PC-3 (cell line): ENCODE measurements at regions not wholly inside any gene's neighbourhood (a gene's known extent, or its start where the extent isn't known, plus 50 kb on each side); places are given as distances from the start of the nearest gene placed in this dataset.

Source experiments
- ATAC-seq: fragments of 200-7000 bp; cut with Tn5 transposase; 2 replicates; pipeline ENCODE4 v1.9.1; 2020; ENCODE audit warnings: mild to moderate bottlenecking, moderate library complexity
- BruUV-seq: library from RNA; stranded (reverse); fragments of 400-500 nt; replicated peaks from 2 replicates; lab custom pipeline; 2021; lab: Mats Ljungman, UMichigan
- CTCF ChIA-PET: fragments of 300-600 bp; sonication (Branson Sonifier 250); formaldehyde crosslinking; loops from one replicate; lab custom pipeline; 2022; ENCODE audit warnings: antibody characterized with exemption; lab: Charles Lee
- POLR2A ChIA-PET: fragments of 300-600 bp; sonication (Branson Sonifier 250); formaldehyde crosslinking; loops from one replicate; lab custom pipeline; 2022; ENCODE audit warnings: antibody characterized with exemption; ENCODE audit not compliant: unreplicated experiment; lab: Charles Lee
- DNase-seq: peaks from one replicate; pipeline ENCODE4 v3.0.0-alpha.2; 2015
- H2AFZ ChIP-seq: fragments of 300-600 bp; sonication (generic); 2 replicates; pipeline ENCODE4 v1.6.0; 2016; ENCODE audit warnings: antibody characterized with exemption, low read length
- H3F3A ChIP-seq: fragments of 300-600 bp; sonication (generic); one replicate; pipeline ENCODE4 v1.6.0; 2017; ENCODE audit warnings: antibody characterized with exemption, low read length, control low read depth, mild to moderate bottlenecking; ENCODE audit not compliant: unreplicated experiment
- H3K27ac ChIP-seq: fragments of 300-600 bp; sonication (generic); 2 replicates; pipeline ENCODE4 v1.5.1; 2016; ENCODE audit warnings: mild to moderate bottlenecking, low read length
- H3K27me3 ChIP-seq: fragments of 300-600 bp; sonication (generic); 2 replicates; pipeline ENCODE4 v1.6.1; 2016; ENCODE audit warnings: low read length, mixed read lengths
- H3K36me3 ChIP-seq: fragments of 300-600 bp; sonication (generic); 2 replicates; pipeline ENCODE4 v1.6.1; 2016; ENCODE audit warnings: low read depth, mixed run types, low read length, mixed read lengths
- H3K4me1 ChIP-seq: fragments of 300-600 bp; sonication (generic); 2 replicates; pipeline ENCODE4 v1.5.1; 2016; ENCODE audit warnings: low read length; ENCODE audit not compliant: insufficient read depth
- H3K4me2 ChIP-seq: fragments of 300-600 bp; sonication (generic); 2 replicates; pipeline ENCODE4 v1.6.0; 2016; ENCODE audit warnings: low read length
- H3K4me3 ChIP-seq: fragments of 300-600 bp; sonication (generic); 2 replicates; pipeline ENCODE4 v1.5.1; 2016; ENCODE audit warnings: mild to moderate bottlenecking, low read length, mixed read lengths
- H3K79me2 ChIP-seq: fragments of 300-600 bp; sonication (generic); 2 replicates; pipeline ENCODE4 v1.6.1; 2017; ENCODE audit warnings: low read length, mixed read lengths
- H3K9ac ChIP-seq: fragments of 300-600 bp; sonication (generic); 2 replicates; pipeline ENCODE4 v1.6.0; 2016; ENCODE audit warnings: mild to moderate bottlenecking, low read length
- H3K9me2 ChIP-seq: fragments of 300-600 bp; sonication (generic); replicated peaks from 2 replicates; pipeline ENCODE4 v1.6.1; 2016; ENCODE audit warnings: mixed run types, low read length, mixed read lengths
- H3K9me3 ChIP-seq: fragments of 300-600 bp; sonication (generic); 2 replicates; pipeline ENCODE4 v1.6.1; 2016; ENCODE audit warnings: low read length, mixed read lengths
- H4K20me1 ChIP-seq: fragments of 300-600 bp; sonication (generic); 2 replicates; pipeline ENCODE4 v1.6.1; 2016; ENCODE audit warnings: low read length, mixed read lengths
- EZH2 ChIP-seq: fragments of 300-600 bp; sonication (generic); IDR thresholded peaks from one replicate; pipeline ENCODE4 v1.6.1; 2017; ENCODE audit warnings: antibody characterized with exemption, mild to moderate bottlenecking, low read length; ENCODE audit not compliant: unreplicated experiment
- EZH2phosphoT487 ChIP-seq: fragments of 300-600 bp; sonication (generic); IDR thresholded peaks from 2 replicates; pipeline ENCODE4 v1.6.1; 2018; ENCODE audit warnings: mild to moderate bottlenecking, antibody characterized with exemption, low read length, borderline replicate concordance
- intact Hi-C: fragments of 100-400 bp; cut with micrococcal nuclease; formaldehyde crosslinking; loops from 2 replicates; pipeline ENCODE4 v1.9.0; 2023
- TF ChIP-seq, protein P1 (sequence below): fragments of 300-600 bp; sonication (generic); conservative IDR thresholded peaks from 2 replicates; pipeline ENCODE4 v1.5.1; 2017; ENCODE audit warnings: antibody characterized with exemption, low read depth, mild to moderate bottlenecking, low read length

DNA sequence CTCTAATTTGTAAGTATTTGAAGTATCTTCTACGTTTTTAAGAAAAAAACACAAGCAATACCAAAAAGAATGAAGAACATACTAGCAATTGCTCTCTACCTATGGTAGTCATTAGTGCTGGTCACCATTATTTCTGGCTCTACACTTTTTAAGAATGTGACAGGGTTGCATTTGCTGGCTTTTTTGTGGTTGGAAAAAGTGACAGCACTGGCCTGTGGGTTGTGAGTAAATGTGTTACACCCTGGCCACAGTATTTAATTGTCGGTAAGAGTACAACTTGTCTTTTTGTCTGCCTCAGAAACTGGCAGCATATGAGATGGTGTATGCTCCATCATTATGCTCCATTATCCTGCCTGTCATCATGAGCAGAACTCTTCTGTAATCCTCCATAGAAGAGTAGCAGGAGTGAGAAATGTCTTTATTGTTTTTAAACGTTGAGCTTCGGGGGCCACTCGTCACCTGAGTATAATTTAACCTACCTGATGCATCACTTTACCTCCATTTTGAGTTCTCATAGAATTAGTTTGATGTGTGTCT lies 449.8 kb downstream of the ISL1 start:
- peaks cover 24% of the 10 kb centered on the region for H3K4me1 ChIP-seq
- POLR2A ChIA-PET, result no interaction called here
- no peak overlapping the region for H3K4me2 ChIP-seq
- CTCF ChIA-PET, result no interaction called here
- no peak overlapping the region for H3K9ac ChIP-seq
- TF ChIP-seq, protein P1, sequence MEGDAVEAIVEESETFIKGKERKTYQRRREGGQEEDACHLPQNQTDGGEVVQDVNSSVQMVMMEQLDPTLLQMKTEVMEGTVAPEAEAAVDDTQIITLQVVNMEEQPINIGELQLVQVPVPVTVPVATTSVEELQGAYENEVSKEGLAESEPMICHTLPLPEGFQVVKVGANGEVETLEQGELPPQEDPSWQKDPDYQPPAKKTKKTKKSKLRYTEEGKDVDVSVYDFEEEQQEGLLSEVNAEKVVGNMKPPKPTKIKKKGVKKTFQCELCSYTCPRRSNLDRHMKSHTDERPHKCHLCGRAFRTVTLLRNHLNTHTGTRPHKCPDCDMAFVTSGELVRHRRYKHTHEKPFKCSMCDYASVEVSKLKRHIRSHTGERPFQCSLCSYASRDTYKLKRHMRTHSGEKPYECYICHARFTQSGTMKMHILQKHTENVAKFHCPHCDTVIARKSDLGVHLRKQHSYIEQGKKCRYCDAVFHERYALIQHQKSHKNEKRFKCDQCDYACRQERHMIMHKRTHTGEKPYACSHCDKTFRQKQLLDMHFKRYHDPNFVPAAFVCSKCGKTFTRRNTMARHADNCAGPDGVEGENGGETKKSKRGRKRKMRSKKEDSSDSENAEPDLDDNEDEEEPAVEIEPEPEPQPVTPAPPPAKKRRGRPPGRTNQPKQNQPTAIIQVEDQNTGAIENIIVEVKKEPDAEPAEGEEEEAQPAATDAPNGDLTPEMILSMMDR, result no peak
- TF ChIP-seq EZH2phosphoT487 (no peak), EZH2 (no peak)
- H4K20me1 ChIP-seq, result no peaks in the 10 kb centered on the region
- H3K79me2 ChIP-seq, result no peaks in the 10 kb centered on the region
- H3K27me3 ChIP-seq, result no peaks in the 10 kb centered on the region
- no peak overlapping the region for H2AFZ ChIP-seq
- no peaks in the 10 kb centered on the region for H3F3A ChIP-seq
- no peak for ATAC-seq
- intact Hi-C loops, result no loop called here
- H3K9me2 ChIP-seq, result no peaks in the 10 kb centered on the region
- no peak overlapping the region for H3K4me3 ChIP-seq
- H3K36me3 ChIP-seq, result no peaks in the 10 kb centered on the region
- no peak for DNase-seq
- no peak overlapping the region for H3K27ac ChIP-seq
- no TSS peak for BruUV-seq
- no peaks in the 10 kb centered on the region for H3K9me3 ChIP-seq

DNA sequence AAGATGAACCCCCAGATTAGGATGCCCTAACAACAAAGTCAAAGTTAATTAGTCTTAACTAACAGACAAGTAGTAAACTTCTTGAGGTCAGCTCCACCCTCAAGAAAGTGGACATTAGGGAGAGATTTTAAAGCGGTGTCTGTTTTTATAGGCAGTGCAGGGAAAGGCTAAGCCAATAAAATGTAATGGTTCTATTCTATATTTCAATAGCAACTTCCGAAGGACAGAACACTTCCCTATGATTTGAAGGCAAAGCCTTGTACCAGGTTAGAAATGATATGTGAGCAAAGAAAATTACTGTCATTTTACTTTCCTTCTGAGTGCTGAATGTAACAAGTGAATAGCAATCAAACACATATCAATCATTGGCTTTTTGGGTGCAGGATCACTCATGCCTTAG lies 455.2 kb downstream of the ISL1 start:
- no peak overlapping the region for H2AFZ ChIP-seq
- H3K27ac ChIP-seq, result no peak overlapping the region
- no peaks in the 10 kb centered on the region for H3K4me1 ChIP-seq
- H3K9ac ChIP-seq, result no peak overlapping the region
- ChIA-PET CTCF (interaction anchor here (0.5 kb wide), 1 partner anchor 270 kb away, joined by 4 read pairs; no protein-coding TSS in a partner anchor), POLR2A (no interaction called here)
- no peaks in the 10 kb centered on the region for H3K79me2 ChIP-seq
- no peaks in the 10 kb centered on the region for H3F3A ChIP-seq
- no peak overlapping the region for H3K4me3 ChIP-seq
- H3K9me3 ChIP-seq, result no peaks in the 10 kb centered on the region
- no TSS peak for BruUV-seq
- DNase-seq (no peak), ATAC-seq (no peak)
- H4K20me1 ChIP-seq, result no peaks in the 10 kb centered on the region
- H3K36me3 ChIP-seq, result no peaks in the 10 kb centered on the region
- no peak overlapping the region for H3K4me2 ChIP-seq
- H3K9me2 ChIP-seq, result no peaks in the 10 kb centered on the region
- TF ChIP-seq, protein P1, result no peak
- TF ChIP-seq EZH2phosphoT487, result no peak
- TF ChIP-seq EZH2, result no peak
- H3K27me3 ChIP-seq, result no peaks in the 10 kb centered on the region
- intact Hi-C loops, result no loop called here

DNA sequence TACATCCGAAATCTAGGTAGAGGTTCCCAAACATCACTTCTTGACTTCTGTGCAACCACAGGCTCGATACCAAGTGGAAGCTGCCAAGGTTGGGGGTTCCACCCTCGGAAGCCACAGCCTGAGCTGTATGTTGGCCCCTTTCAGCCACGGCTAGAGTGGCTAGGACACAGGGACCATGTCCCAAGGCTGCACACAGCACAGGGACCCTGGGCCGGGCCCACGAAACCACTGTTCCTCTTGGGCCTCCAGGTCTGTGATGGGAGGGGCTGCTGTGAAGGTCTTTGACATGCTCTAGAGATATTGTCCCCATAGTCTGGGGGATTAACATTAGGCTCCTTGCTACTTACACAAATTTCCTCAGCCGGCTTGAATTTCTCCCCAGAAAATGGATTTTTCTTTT lies 460.6 kb downstream of the ISL1 start:
- H3K9ac ChIP-seq, result no peak overlapping the region
- ATAC-seq, result no peak
- H3K9me3 ChIP-seq, result no peaks in the 10 kb centered on the region
- no peaks in the 10 kb centered on the region for H3K4me1 ChIP-seq
- H3K4me3 ChIP-seq, result no peak overlapping the region
- CTCF ChIA-PET, result no interaction called here
- H3K9me2 ChIP-seq, result no peaks in the 10 kb centered on the region
- POLR2A ChIA-PET, result no interaction called here
- H3K36me3 ChIP-seq, result no peaks in the 10 kb centered on the region
- no TSS peak for BruUV-seq
- no peaks in the 10 kb centered on the region for H3F3A ChIP-seq
- no peaks in the 10 kb centered on the region for H4K20me1 ChIP-seq
- H3K79me2 ChIP-seq, result no peaks in the 10 kb centered on the region
- no peaks in the 10 kb centered on the region for H3K27me3 ChIP-seq
- H2AFZ ChIP-seq, result no peak overlapping the region
- no peak overlapping the region for H3K4me2 ChIP-seq
- no peak overlapping the region for H3K27ac ChIP-seq
- DNase-seq, result no peak
- intact Hi-C loops, result loop anchor here (5.0 to 10.0 kb wide), 3 partner anchors 159 to 882 kb away; partner anchors contain the start of gene ISL1
- TF ChIP-seq, protein P1, result no peak
- TF ChIP-seq EZH2 (no peak), EZH2phosphoT487 (no peak)
